GM23338 (cell line): ENCODE measurements at regions not wholly inside any gene's neighbourhood (a gene's known extent, or its start where the extent isn't known, plus 50 kb on each side); places are given as distances from the start of the nearest gene placed in this dataset.

Source experiments
- CREB1 ChIP-seq: fragments of 250-450 bp; sonication (Bioruptor Pico); IDR thresholded peaks from 2 replicates; pipeline ENCODE4 v1.5.0; 2020; ENCODE audit warnings: low read depth, mild to moderate bottlenecking, moderate library complexity
- CTCF ChIP-seq, 2 experiments: fragments of 200-600 bp in 1 of 2; sonication (generic) in 1 of 2; conservative IDR thresholded peaks; 2 replicates each; pipeline versions ENCODE4 v1.5.1 to v1.6.1; 2016 to 2017; ENCODE audit warnings: antibody characterized with exemption in 2 of 2, low read depth in 2 of 2, mild to moderate bottlenecking in 2 of 2, moderate library complexity in 1 of 2
- EZH2 ChIP-seq: fragments of 200-600 bp; sonication (generic); IDR thresholded peaks from one replicate; pipeline ENCODE4 v1.8.0; 2017; ENCODE audit warnings: antibody characterized with exemption, mild to moderate bottlenecking, low read depth; ENCODE audit not compliant: unreplicated experiment
- STAT1 ChIP-seq: IDR thresholded peaks from one replicate; pipeline ENCODE4 v1.6.1; 2016; ENCODE audit warnings: antibody characterized with exemption; ENCODE audit not compliant: unreplicated experiment

- TF ChIP-seq CTCF (conservative IDR thresholded peaks at IDR 0.05; ENCODE audit: low read depth in 2 of 2) (no peak), EZH2 (no peak), CREB1 (CRISPR knock-in tag) (no peak), STAT1 (no peak)
These were observed 320.3 kb upstream of the ZNF32 start for GRCh38 chr10:43968961-43969360.
